HepG2 (cell line): ENCODE measurements at regions not wholly inside any gene's neighbourhood (a gene's known extent, or its start where the extent isn't known, plus 50 kb on each side); places are given as distances from the start of the nearest gene placed in this dataset.

ENCODE experiments used
- ATAC-seq: fragments of 200-7000 bp; cut with Tn5 transposase; 3 replicates; pipeline ENCODE4 v1.9.1; 2020; ENCODE audit warnings: mild to moderate bottlenecking, moderate library complexity
- BruUV-seq: library from RNA; stranded (reverse); fragments of 400-500 nt; replicated peaks from 2 replicates; lab custom pipeline; 2021; lab: Mats Ljungman, UMichigan
- CTCF ChIA-PET: fragments of 300-600 bp; formaldehyde crosslinking; extraction: SDS; loops from one replicate; lab custom pipeline; 2021; ENCODE audit warnings: low total read pairs, inconsistent platforms, low intra/inter-chr PET ratio; lab: Yijun Ruan, JAX
- POLR2A ChIA-PET: fragments of 350-600 bp; sonication (Branson Sonifier 250); formaldehyde crosslinking; loops from one replicate; lab custom pipeline; 2020; ENCODE audit warnings: antibody characterized with exemption, inconsistent platforms; lab: Yijun Ruan, JAX
- DNase-seq: peaks from one replicate; pipeline ENCODE4 v3.0.0-alpha.2; 2015; ENCODE audit warnings: low spot score
- FAIRE-seq: peaks from 3 replicates; lab custom pipeline; 2011; peaks lifted over from hg19 to GRCh38; lab: Jason Lieb, UNC
- H2AFZ ChIP-seq: one replicate; pipeline ENCODE4 v1.6.1; 2011; ENCODE audit warnings: low read length, inconsistent platforms
- H3K27ac ChIP-seq: fragments of 300-600 bp; 3 replicates; pipeline ENCODE4 v1.8.0; 2011; ENCODE audit warnings: mixed run types, mild to moderate bottlenecking, mixed read lengths, low read length, inconsistent platforms; ENCODE audit not compliant: insufficient read depth; ENCODE audit errors: extremely low read length
- H3K27me3 ChIP-seq, 2 experiments: fragments of 200-600 bp in 1 of 2; 2 replicates in 1 of 2; 3 replicates in 1 of 2; pipeline versions ENCODE4 v1.6.0 to v1.8.0; 2011; ENCODE audit warnings: low read length in 2 of 2, mild to moderate bottlenecking in 2 of 2, moderate library complexity in 2 of 2, inconsistent platforms in 1 of 2; ENCODE audit not compliant: insufficient read depth in 2 of 2, control insufficient read depth in 1 of 2
- H3K36me3 ChIP-seq, 2 experiments: fragments of 200-600 bp in 1 of 2; replicated peaks in 1 of 2; 2 replicates in 1 of 2; 3 replicates in 1 of 2; pipeline versions ENCODE4 v1.5.1 to v1.8.0; 2011; ENCODE audit warnings: low read length in 2 of 2, inconsistent platforms in 1 of 2; ENCODE audit not compliant: insufficient read depth in 2 of 2, control insufficient read depth in 1 of 2
- H3K4me1 ChIP-seq: 2 replicates; pipeline ENCODE4 v1.5.1; 2012; ENCODE audit warnings: low read length, inconsistent platforms; ENCODE audit not compliant: insufficient read depth
- H3K4me2 ChIP-seq: 2 replicates; pipeline ENCODE4 v1.6.0; 2011; ENCODE audit warnings: low read depth, low read length, inconsistent platforms
- H3K4me3 ChIP-seq, 3 experiments: fragments of 200-600 bp in 1 of 3; sonication (generic), shearing (Covaris generic) in 1 of 3; replicated peaks in 1 of 3; 2 replicates each; pipeline ENCODE4 v1.5.1; 2011 to 2016; ENCODE audit warnings: low read length in 3 of 3, inconsistent platforms in 2 of 3, low read depth in 2 of 3, mild to moderate bottlenecking in 2 of 3, control low read depth in 1 of 3, mixed read lengths in 1 of 3; ENCODE audit not compliant: insufficient read depth in 1 of 3
- H3K79me2 ChIP-seq: one replicate; pipeline ENCODE4 v1.6.1; 2011; ENCODE audit warnings: low read length, inconsistent platforms; ENCODE audit not compliant: insufficient read depth
- H3K9ac ChIP-seq: 2 replicates; pipeline ENCODE4 v1.6.0; 2011; ENCODE audit warnings: mild to moderate bottlenecking, low read depth, low read length, inconsistent platforms; ENCODE audit not compliant: insufficient read depth
- H3K9me3 ChIP-seq: 2 replicates; pipeline ENCODE4 v1.5.1; 2012; ENCODE audit warnings: mild to moderate bottlenecking, low read length
- H4K20me1 ChIP-seq: 2 replicates; pipeline ENCODE4 v1.6.0; 2011; ENCODE audit warnings: inconsistent platforms, mild to moderate bottlenecking, low read length, moderate library complexity; ENCODE audit not compliant: insufficient read depth
- CEBPZ ChIP-seq: IDR thresholded peaks from 2 replicates; pipeline ENCODE4 v1.6.1; 2012; ENCODE audit warnings: low read length, improper control_type of control experiment
- ELF4 ChIP-seq: sonication (generic); formaldehyde crosslinking; IDR thresholded peaks from 2 replicates; pipeline ENCODE4 v1.5.0; 2020; ENCODE audit warnings: missing genetic modification reagents, mild to moderate bottlenecking, moderate library complexity, borderline replicate concordance
- HOMEZ ChIP-seq: IDR thresholded peaks from 2 replicates; pipeline ENCODE4 v1.6.1; 2016; ENCODE audit warnings: low read depth
- JARID2 ChIP-seq: sonication (generic); formaldehyde crosslinking; IDR thresholded peaks from 2 replicates; pipeline ENCODE4 v1.8.1; 2023; ENCODE audit warnings: missing genetic modification reagents, inconsistent platforms; ENCODE audit not compliant: insufficient replicate concordance
- PAXIP1 ChIP-seq: sonication (generic); formaldehyde crosslinking; conservative IDR thresholded peaks from 2 replicates; pipeline ENCODE4 v1.4.0; 2020; ENCODE audit warnings: mild to moderate bottlenecking, missing genetic modification reagents, moderate library complexity
- RARA ChIP-seq: IDR thresholded peaks from 2 replicates; pipeline ENCODE4 v1.6.1; 2016; ENCODE audit warnings: missing genetic modification reagents, missing compliant biosample characterization
- SRSF4 ChIP-seq: fragments of 200-400 bp; formaldehyde crosslinking; IDR thresholded peaks from one replicate; pipeline ENCODE4 v1.6.1; 2018; ENCODE audit warnings: mild to moderate bottlenecking, low read depth, low read length, moderate library complexity; ENCODE audit not compliant: poor library complexity, severe bottlenecking
- TBX3 ChIP-seq: fragments of 450-650 bp; IDR thresholded peaks from 2 replicates; pipeline ENCODE4 v1.6.1; 2017; ENCODE audit warnings: antibody characterized with exemption, mild to moderate bottlenecking, inconsistent platforms, borderline replicate concordance
- ZNF282 ChIP-seq: fragments of 450-650 bp; IDR thresholded peaks from 2 replicates; pipeline ENCODE4 v1.6.1; 2018; ENCODE audit not compliant: partially characterized antibody
- WGBS: methylation state at CpG from one replicate; pipeline ENCODE4 v1.1.6; 2017; ENCODE audit warnings: low lambda C conversion rate; 5-methylcytosine and 5-hydroxymethylcytosine counted together
- in situ Hi-C: cut with HindIII; loops from 2 replicates; pipeline ENCODE4 v1.10.0; 2017; ENCODE audit warnings: low pct_unique_long_range_greater_than_20kb; ENCODE audit not compliant: extremely low pct_ligation_motif_present
- intact Hi-C: fragments of 100-400 bp; cut with micrococcal nuclease; formaldehyde crosslinking; loops from one replicate; pipeline ENCODE4 v1.10.0; 2022; ENCODE audit not compliant: unreplicated experiment

- TF ChIP-seq CEBPZ = no peak
- TF ChIP-seq SRSF4 = no peak
Measured at GRCh38 chr6:169098116-169098515, 155.5 kb downstream of the THBS2 start (continued).

GRCh38 chr6:169097381-169097959 is 156.2 kb downstream of the THBS2 start:
- H3K9me3 ChIP-seq = peaks cover under 1% of the 10 kb centered on the region; the same call in 1 of the 2 replicates
- no TSS peak for BruUV-seq
- POLR2A ChIA-PET = no interaction called here
- no peaks in the 10 kb centered on the region for H3K4me1 ChIP-seq
- no peak overlapping the region for H3K27ac ChIP-seq
- H3K4me2 ChIP-seq = no peak overlapping the region
- no peaks in the 10 kb centered on the region for H3K79me2 ChIP-seq
- in situ Hi-C loops (no loop called here), intact Hi-C loops (no loop called here)
- H3K36me3 ChIP-seq = no peaks in the 10 kb centered on the region
- no peak overlapping the region for H2AFZ ChIP-seq
- ATAC-seq (no peak), DNase-seq (no peak), FAIRE-seq (no peak)
- peaks cover 0 to 13% of the 10 kb centered on the region in 2 experiments for H3K27me3 ChIP-seq
- H3K9ac ChIP-seq = no peak overlapping the region
- no peaks in the 10 kb centered on the region for H4K20me1 ChIP-seq
- 10% methylated on average over 11 of the region's 11 CpGs for WGBS
- CTCF ChIA-PET = no interaction called here
- H3K4me3 ChIP-seq = no peak overlapping the region
- TF ChIP-seq ELF4 (CRISPR knock-in tag) (no peak), PAXIP1 (CRISPR knock-in tag) (no peak), RARA (CRISPR knock-in tag) (no peak), TBX3 (no peak), HOMEZ (CRISPR knock-in tag) (no peak), ZNF282 (no peak), JARID2 (CRISPR knock-in tag) (no peak)
